ENCODE measurements at regions not wholly inside any gene's neighbourhood (a gene's known extent, or its start where the extent isn't known, plus 50 kb on each side); places are given as distances from the start of the nearest gene placed in this dataset.

GRCh38 chr7:25615593-25615992 lies 387.3 kb upstream of the NPVF start:
- ChIA-PET CTCF (no interaction called here), POLR2A (ENCODE audit: low non-redundant PET) (no interaction called here)
- no peak overlapping the region for H3K27ac ChIP-seq
- no peak for DNase-seq (ENCODE audit: low spot score)
- TF ChIP-seq CTCF (conservative IDR thresholded peaks at IDR 0.05; ENCODE audit: low read depth): no peak

GRCh38 chr7:25617214-25617613 lies 388.9 kb upstream of the NPVF start:
- no peak for DNase-seq (ENCODE audit: low spot score)
- H3K27ac ChIP-seq: no peak overlapping the region
- ChIA-PET CTCF (no interaction called here), POLR2A (ENCODE audit: low non-redundant PET) (no interaction called here)
- no peak for TF ChIP-seq CTCF (conservative IDR thresholded peaks at IDR 0.05; ENCODE audit: low read depth)

GRCh38 chr7:25617673-25618072 lies 389.4 kb upstream of the NPVF start:
- DNase-seq (ENCODE audit: low spot score): no peak
- POLR2A ChIA-PET (ENCODE audit: low non-redundant PET): no interaction called here
- no peak overlapping the region for H3K27ac ChIP-seq
- TF ChIP-seq CTCF (conservative IDR thresholded peaks at IDR 0.05; ENCODE audit: low read depth): no peak
- CTCF ChIA-PET: no interaction called here

- ChIA-PET POLR2A (ENCODE audit: low non-redundant PET) (no interaction called here), CTCF (interaction anchor here (0.6 to 0.7 kb wide), 3 partner anchors 33 to 1707 kb away, joined by 3 read pairs; no protein-coding TSS in a partner anchor)
- H3K27ac ChIP-seq: no peak overlapping the region
- no peak for DNase-seq (ENCODE audit: low spot score)
- TF ChIP-seq CTCF (conservative IDR thresholded peaks at IDR 0.05; ENCODE audit: low read depth): no peak
These were observed 391.1 kb upstream of the NPVF start for GRCh38 chr7:25619381-25619780.

GRCh38 chr7:25619963-25620799 lies 391.9 kb upstream of the NPVF start:
- no peak for TF ChIP-seq CTCF (conservative IDR thresholded peaks at IDR 0.05; ENCODE audit: low read depth)
- DNase-seq (ENCODE audit: low spot score): no peak
- no peak overlapping the region for H3K27ac ChIP-seq
- ChIA-PET POLR2A (ENCODE audit: low non-redundant PET) (no interaction called here), CTCF (interaction anchor here (0.5 to 0.7 kb wide), 2 partner anchors 34 to 52 kb away, joined by 3 to 5 read pairs; no protein-coding TSS in a partner anchor)

GRCh38 chr7:25621993-25622392 lies 393.7 kb upstream of the NPVF start:
- TF ChIP-seq CTCF (conservative IDR thresholded peaks at IDR 0.05; ENCODE audit: low read depth): no peak
- POLR2A ChIA-PET (ENCODE audit: low non-redundant PET): no interaction called here
- CTCF ChIA-PET: interaction anchor here (0.9 kb wide), 1 partner anchor 16 kb away, joined by 3 read pairs; no protein-coding TSS in a partner anchor
- DNase-seq (ENCODE audit: low spot score): no peak
- H3K27ac ChIP-seq: no peak overlapping the region

Measured in RWPE1 (cell line).